Fibroblast of gingiva (primary cell): ENCODE measurements at regions not wholly inside any gene's neighbourhood (a gene's known extent, or its start where the extent isn't known, plus 50 kb on each side); places are given as distances from the start of the nearest gene placed in this dataset.
"Not testable (repeated sequence)": the region's sequence is repeated elsewhere in the genome, so short reads cannot be mapped to it uniquely, and the experiment has no call there.

Experiments used
- DNase-seq: peaks from one replicate; pipeline ENCODE4 v3.0.0-alpha.2; 2011; ENCODE audit warnings: low read depth

- no peak for DNase-seq
These were observed 743.7 kb upstream of the NECTIN3 start for GRCh38 chr3:110327870-110328269.

- DNase-seq: not testable (repeated sequence)
These were observed 740.1 kb upstream of the NECTIN3 start for GRCh38 chr3:110331562-110331961.

GRCh38 chr3:110332629-110333028 is 739.0 kb upstream of the NECTIN3 start:
- no peak for DNase-seq

- peak; percentile 4 for DNase-seq
These were observed 730.6 kb upstream of the NECTIN3 start for GRCh38 chr3:110341047-110341446.

GRCh38 chr3:110343376-110343775 is 728.2 kb upstream of the NECTIN3 start:
- DNase-seq: peak; percentile 5

- DNase-seq: no peak
These were observed 727.7 kb upstream of the NECTIN3 start for GRCh38 chr3:110343945-110344344.

GRCh38 chr3:110344487-110344886 is 727.1 kb upstream of the NECTIN3 start:
- DNase-seq: no peak

GRCh38 chr3:110344897-110345767 is 726.5 kb upstream of the NECTIN3 start:
- no peak for DNase-seq

GRCh38 chr3:110349295-110349694 is 722.3 kb upstream of the NECTIN3 start:
- DNase-seq: no peak

GRCh38 chr3:110352841-110353604 is 718.6 kb upstream of the NECTIN3 start:
- peak; percentile 12 for DNase-seq

GRCh38 chr3:110362751-110363150 is 708.9 kb upstream of the NECTIN3 start:
- peak; percentile 66 for DNase-seq

GRCh38 chr3:110367289-110367688 is 704.3 kb upstream of the NECTIN3 start:
- DNase-seq: not testable (repeated sequence)

GRCh38 chr3:110375751-110376518 is 695.7 kb upstream of the NECTIN3 start:
- no peak for DNase-seq

GRCh38 chr3:110378481-110378880 is 693.1 kb upstream of the NECTIN3 start:
- DNase-seq: peak; percentile 9

GRCh38 chr3:110381992-110382391 is 689.6 kb upstream of the NECTIN3 start:
- DNase-seq: peak; percentile 3

- DNase-seq: peak; percentile 38
These were observed 688.3 kb upstream of the NECTIN3 start for GRCh38 chr3:110383356-110383755.

GRCh38 chr3:110384601-110385000 is 687.0 kb upstream of the NECTIN3 start:
- DNase-seq: peak; percentile 87

GRCh38 chr3:110389005-110389404 is 682.6 kb upstream of the NECTIN3 start:
- no peak for DNase-seq

GRCh38 chr3:110390372-110390771 is 681.2 kb upstream of the NECTIN3 start:
- no peak for DNase-seq

- DNase-seq: no peak
These were observed 680.6 kb upstream of the NECTIN3 start for GRCh38 chr3:110391042-110391441.

GRCh38 chr3:110391640-110392395 is 679.8 kb upstream of the NECTIN3 start:
- no peak for DNase-seq

GRCh38 chr3:110393941-110394340 is 677.7 kb upstream of the NECTIN3 start:
- DNase-seq: no peak
